ENCODE measurements at regions not wholly inside any gene's neighbourhood (a gene's known extent, or its start where the extent isn't known, plus 50 kb on each side); places are given as distances from the start of the nearest gene placed in this dataset.
"Not testable (repeated sequence)": the region's sequence is repeated elsewhere in the genome, so short reads cannot be mapped to it uniquely, and the experiment has no call there.

GRCh38 chr10:63795094-63795860, 274.1 kb downstream of the REEP3 start:
- no peak for DNase-seq

GRCh38 chr10:63798599-63799498, 277.6 kb downstream of the REEP3 start:
- no peak for DNase-seq

- no peak for DNase-seq
These were observed 278.5 kb downstream of the REEP3 start for GRCh38 chr10:63799521-63800300.

GRCh38 chr10:63801166-63801565, 280.0 kb downstream of the REEP3 start:
- no peak for DNase-seq

GRCh38 chr10:63806330-63806729, 285.1 kb downstream of the REEP3 start:
- DNase-seq, result no peak

GRCh38 chr10:63812501-63812900, 291.3 kb downstream of the REEP3 start:
- no peak for DNase-seq

- peak; percentile 38 for DNase-seq
These were observed 298.6 kb downstream of the REEP3 start for GRCh38 chr10:63819753-63820329.

- no peak for DNase-seq
These were observed 301.3 kb downstream of the REEP3 start for GRCh38 chr10:63822496-63822895.

- no peak for DNase-seq
These were observed 303.9 kb downstream of the REEP3 start for GRCh38 chr10:63825111-63825510.

GRCh38 chr10:63825766-63826165, 304.6 kb downstream of the REEP3 start:
- no peak for DNase-seq

- not testable (repeated sequence) for DNase-seq
These were observed 305.8 kb downstream of the REEP3 start for GRCh38 chr10:63827018-63827417.

- DNase-seq, result no peak
These were observed 307.8 kb downstream of the REEP3 start for GRCh38 chr10:63829020-63829419.

GRCh38 chr10:63829573-63830149, 308.5 kb downstream of the REEP3 start:
- DNase-seq, result no peak

- no peak for DNase-seq
These were observed 311.5 kb downstream of the REEP3 start for GRCh38 chr10:63832686-63833085.

- DNase-seq, result no peak
These were observed 312.3 kb downstream of the REEP3 start for GRCh38 chr10:63833411-63834060.

- DNase-seq, result no peak
These were observed 315.7 kb downstream of the REEP3 start for GRCh38 chr10:63836666-63837442.

GRCh38 chr10:63841761-63842160, 320.6 kb downstream of the REEP3 start:
- no peak for DNase-seq

- DNase-seq, result no peak
These were observed 321.9 kb downstream of the REEP3 start for GRCh38 chr10:63843107-63843506.

GRCh38 chr10:63848871-63849270, 327.7 kb downstream of the REEP3 start:
- not testable (repeated sequence) for DNase-seq

GRCh38 chr10:63862860-63863259, 341.7 kb downstream of the REEP3 start:
- DNase-seq, result no peak

- DNase-seq, result no peak
These were observed 344.0 kb downstream of the REEP3 start for GRCh38 chr10:63865210-63865609.

Measured in KG1 (cell line).